H1 (cell line): ENCODE measurements at regions not wholly inside any gene's neighbourhood (a gene's known extent, or its start where the extent isn't known, plus 50 kb on each side); places are given as distances from the start of the nearest gene placed in this dataset.

ENCODE experiments used
- CTCF ChIA-PET: fragments of 300-600 bp; sonication (Branson Sonifier 250); formaldehyde crosslinking; loops from one replicate; lab custom pipeline; 2021; ENCODE audit not compliant: partially characterized antibody; lab: Charles Lee
- POLR2A ChIA-PET: fragments of 300-600 bp; sonication (Branson Sonifier 250); formaldehyde crosslinking; loops from one replicate; lab custom pipeline; 2021; ENCODE audit warnings: inconsistent platforms; ENCODE audit not compliant: partially characterized antibody; lab: Charles Lee
- DNase-seq, 2 experiments: peaks; one replicate each; pipeline versions ENCODE4 v3.0.0 to v3.0.0-alpha.2; 2010 to 2022; ENCODE audit warnings: low spot score in 2 of 2, low read depth in 1 of 2, mixed read lengths in 1 of 2
- FAIRE-seq: peaks from 2 replicates; lab custom pipeline; 2011; peaks lifted over from hg19 to GRCh38; lab: Jason Lieb, UNC
- H2AFZ ChIP-seq: 2 replicates; pipeline ENCODE4 v1.8.1; 2012; ENCODE audit warnings: low read length, inconsistent platforms
- H2AK5ac ChIP-seq: 2 replicates; pipeline ENCODE4 v1.6.1; 2013; ENCODE audit warnings: low read depth, low read length
- H2BK120ac ChIP-seq: replicated peaks from 2 replicates; pipeline ENCODE3; 2013; ENCODE audit warnings: low read depth, low read length, inconsistent platforms
- H2BK12ac ChIP-seq: 2 replicates; pipeline ENCODE4 v1.6.1; 2013; ENCODE audit warnings: low read depth, low read length
- H2BK15ac ChIP-seq: 2 replicates; pipeline ENCODE4 v1.6.1; 2013; ENCODE audit warnings: low read length
- H2BK20ac ChIP-seq: 2 replicates; pipeline ENCODE4 v1.6.1; 2013; ENCODE audit warnings: low read length
- H2BK5ac ChIP-seq: 2 replicates; pipeline ENCODE4 v1.6.1; 2013; ENCODE audit warnings: low read depth, low read length
- H3K14ac ChIP-seq: 2 replicates; pipeline ENCODE4 v1.6.1; 2013; ENCODE audit warnings: inconsistent platforms; ENCODE audit not compliant: insufficient read length
- H3K18ac ChIP-seq: 2 replicates; pipeline ENCODE4 v1.6.1; 2013; ENCODE audit warnings: low read length; ENCODE audit errors: extremely low read depth
- H3K23ac ChIP-seq: 2 replicates; pipeline ENCODE4 v1.6.1; 2013; ENCODE audit warnings: inconsistent platforms; ENCODE audit not compliant: insufficient read length
- H3K23me2 ChIP-seq: 2 replicates; pipeline ENCODE4 v1.6.1; 2013; ENCODE audit warnings: low read depth, low read length
- H3K27ac ChIP-seq: 2 replicates; pipeline ENCODE4 v1.6.1; 2011; ENCODE audit warnings: low read depth, low read length, inconsistent platforms
- H3K27me3 ChIP-seq, 4 experiments: replicated peaks in 1 of 4; 1 replicate in 1 of 4; 2 replicates in 3 of 4; pipeline versions ENCODE4 v1.6.1 to v1.8.1; 2011 to 2013; ENCODE audit warnings: low read length in 3 of 4, mild to moderate bottlenecking in 3 of 4, inconsistent platforms in 2 of 4, mixed read lengths in 2 of 4, moderate library complexity in 1 of 4; ENCODE audit not compliant: control insufficient read depth in 3 of 4, insufficient read depth in 3 of 4; ENCODE audit errors: extremely low read depth in 1 of 4
- H3K36me3 ChIP-seq, 4 experiments: 2 replicates each; pipeline versions ENCODE4 v1.6.1 to v1.8.1; 2011 to 2013; ENCODE audit warnings: mild to moderate bottlenecking in 4 of 4, low read length in 3 of 4, moderate library complexity in 2 of 4, control low read depth in 1 of 4, inconsistent platforms in 1 of 4; ENCODE audit not compliant: insufficient read depth in 4 of 4, control insufficient read depth in 2 of 4
- H3K4ac ChIP-seq: replicated peaks from 2 replicates; pipeline ENCODE3; 2013; ENCODE audit warnings: low read length, low read depth, mixed read lengths, inconsistent platforms; ENCODE audit not compliant: insufficient read length
- H3K4me1 ChIP-seq, 4 experiments: replicated peaks in 1 of 4; 1 replicate in 1 of 4; 2 replicates in 3 of 4; pipeline versions ENCODE4 v1.6.1 to v1.8.1; 2011 to 2013; ENCODE audit warnings: low read length in 3 of 4, inconsistent platforms in 2 of 4, mixed read lengths in 1 of 4; ENCODE audit not compliant: insufficient read depth in 4 of 4, control insufficient read depth in 3 of 4
- H3K4me2 ChIP-seq, 2 experiments: 2 replicates each; pipeline versions ENCODE4 v1.6.1 to v1.8.1; 2011 to 2013; ENCODE audit warnings: low read depth in 2 of 2, low read length in 2 of 2, control low read depth in 1 of 2, inconsistent platforms in 1 of 2, mild to moderate bottlenecking in 1 of 2; ENCODE audit not compliant: insufficient read depth in 1 of 2
- H3K4me3 ChIP-seq, 4 experiments: fragments of 200-600, 300-600 bp in 1 of 4; sonication (generic), shearing (Covaris generic), sonication (Bioruptor Twin) in 1 of 4; 2 replicates each; pipeline versions ENCODE4 v1.5.1 to v1.8.1; 2011 to 2016; ENCODE audit warnings: low read length in 4 of 4, low read depth in 3 of 4, control low read depth in 2 of 4, inconsistent platforms in 2 of 4, mild to moderate bottlenecking in 2 of 4, mixed read lengths in 1 of 4, moderate library complexity in 1 of 4; ENCODE audit not compliant: insufficient read depth in 2 of 4; ENCODE audit errors: extremely low read depth in 1 of 4
- H3K56ac ChIP-seq: replicated peaks from 2 replicates; pipeline ENCODE3; 2013; ENCODE audit warnings: low read depth, mild to moderate bottlenecking, mixed read lengths, low read length, inconsistent platforms; ENCODE audit not compliant: insufficient read length
- H3K79me1 ChIP-seq: 2 replicates; pipeline ENCODE4 v1.6.1; 2013; ENCODE audit warnings: low read depth, low read length, control low read depth
- H3K79me2 ChIP-seq, 2 experiments: 2 replicates each; pipeline versions ENCODE4 v1.6.1 to v1.8.1; 2012 to 2013; ENCODE audit warnings: low read length in 2 of 2, mild to moderate bottlenecking in 2 of 2, inconsistent platforms in 1 of 2; ENCODE audit not compliant: insufficient read depth in 2 of 2, control insufficient read depth in 1 of 2
- H3K9ac ChIP-seq, 4 experiments: replicated peaks in 1 of 4; 1 replicate in 1 of 4; 2 replicates in 3 of 4; pipeline versions ENCODE4 v1.6.1 to v1.8.1; 2011 to 2013; ENCODE audit warnings: low read depth in 3 of 4, low read length in 3 of 4, control low read depth in 2 of 4, mild to moderate bottlenecking in 2 of 4, moderate library complexity in 2 of 4, inconsistent platforms in 1 of 4; ENCODE audit errors: extremely low read depth in 1 of 4
- H3K9me3 ChIP-seq, 2 experiments: 2 replicates each; pipeline versions ENCODE4 v1.6.1 to v1.8.1; 2012 to 2013; ENCODE audit warnings: mild to moderate bottlenecking in 2 of 2, moderate library complexity in 2 of 2, control low read depth in 1 of 2, inconsistent platforms in 1 of 2, low read depth in 1 of 2, low read length in 1 of 2, mixed read lengths in 1 of 2; ENCODE audit not compliant: insufficient read depth in 2 of 2
- H4K20me1 ChIP-seq, 2 experiments: replicated peaks in 1 of 2; 2 replicates each; pipeline versions ENCODE3 to v1.8.1; 2011 to 2013; ENCODE audit warnings: inconsistent platforms in 2 of 2, low read length in 2 of 2, mild to moderate bottlenecking in 1 of 2; ENCODE audit not compliant: insufficient read depth in 2 of 2, control insufficient read depth in 1 of 2
- H4K5ac ChIP-seq: 2 replicates; pipeline ENCODE4 v1.6.1; 2013; ENCODE audit warnings: low read length, low read depth, mixed read lengths, inconsistent platforms; ENCODE audit not compliant: insufficient read length
- H4K8ac ChIP-seq: 2 replicates; pipeline ENCODE4 v1.8.0; 2013; ENCODE audit warnings: mild to moderate bottlenecking, moderate library complexity, low read length, inconsistent platforms; ENCODE audit not compliant: insufficient read depth; ENCODE audit errors: extremely low read depth
- H4K91ac ChIP-seq: replicated peaks from 2 replicates; pipeline ENCODE3; 2013; ENCODE audit warnings: low read length, mixed read lengths, inconsistent platforms; ENCODE audit not compliant: insufficient read length
- CBX8 ChIP-seq: fragments of 300-800, 300-1000 bp; sonication (generic); IDR thresholded peaks from 2 replicates; pipeline ENCODE4 v1.7.1; 2016; ENCODE audit warnings: low read depth, low read length, borderline replicate concordance
- CEBPB ChIP-seq: IDR thresholded peaks from 2 replicates; pipeline ENCODE4 v1.6.1; 2012; ENCODE audit warnings: low read depth, low read length
- CHD2 ChIP-seq: IDR thresholded peaks from 2 replicates; pipeline ENCODE4 v1.6.1; 2012; ENCODE audit warnings: low read length, improper control_type of control experiment
- E2F6 ChIP-seq: IDR thresholded peaks from 2 replicates; pipeline ENCODE4 v1.6.1; 2012; ENCODE audit warnings: inconsistent platforms
- EGR1 ChIP-seq: IDR thresholded peaks from 2 replicates; pipeline ENCODE4 v1.6.1; 2011; ENCODE audit warnings: low read depth, low read length, borderline replicate concordance
- MAFK ChIP-seq: IDR thresholded peaks from 2 replicates; pipeline ENCODE4 v1.6.1; 2012; ENCODE audit warnings: low read depth, mild to moderate bottlenecking, improper control_type of control experiment, low read length
- RAD21 ChIP-seq, 2 experiments: IDR thresholded peaks in 1 of 2; conservative IDR thresholded peaks in 1 of 2; 2 replicates each; pipeline ENCODE4 v1.6.1; 2011; ENCODE audit warnings: low read depth in 2 of 2, low read length in 2 of 2, improper control_type of control experiment in 1 of 2, inconsistent platforms in 1 of 2, mild to moderate bottlenecking in 1 of 2, moderate library complexity in 1 of 2
- RNF2 ChIP-seq: fragments of 200-900, 300-1000 bp; sonication (generic); IDR thresholded peaks from 2 replicates; pipeline ENCODE4 v1.7.1; 2016; ENCODE audit warnings: borderline replicate concordance, low read depth, mild to moderate bottlenecking, antibody characterized with exemption, low read length; ENCODE audit not compliant: poor library complexity, severe bottlenecking; ENCODE audit errors: missing control alignments
- SIN3A ChIP-seq, 2 experiments: IDR thresholded peaks in 1 of 2; conservative IDR thresholded peaks in 1 of 2; 2 replicates each; pipeline ENCODE4 v1.6.1; 2011 to 2012; ENCODE audit warnings: low read length in 2 of 2, improper control_type of control experiment in 1 of 2, low read depth in 1 of 2, mild to moderate bottlenecking in 1 of 2
- SP1 ChIP-seq: IDR thresholded peaks from 2 replicates; pipeline ENCODE4 v1.6.1; 2011; ENCODE audit warnings: low read depth, low read length
- SP2 ChIP-seq: IDR thresholded peaks from 2 replicates; pipeline ENCODE4 v1.6.1; 2012; ENCODE audit warnings: mild to moderate bottlenecking, low read length, inconsistent platforms
- WGBS, 2 experiments: shearing (Covaris generic) in 1 of 2; methylation state at CpG; one replicate each; pipeline versions ENCODE4 v1.1.6 to v1.1.7; 2013 to 2015; ENCODE audit warnings: low lambda C conversion rate in 2 of 2, mixed read lengths in 2 of 2, inconsistent platforms in 1 of 2, low coverage in 1 of 2, missing lambda C conversion rate in 1 of 2; ENCODE audit not compliant: insufficient replicate concordance in 2 of 2, insufficient coverage in 1 of 2, insufficient read length in 1 of 2; ENCODE audit errors: extremely low coverage in 1 of 2, missing lambda C conversion rate in 1 of 2; 5-methylcytosine and 5-hydroxymethylcytosine counted together
- TF ChIP-seq, protein P1 (sequence below): IDR thresholded peaks from 2 replicates; pipeline ENCODE4 v1.6.1; 2012; ENCODE audit warnings: low read length, inconsistent platforms

- no peak overlapping the region for H4K5ac ChIP-seq
- H3K27me3 ChIP-seq, result no peaks in the 10 kb centered on the region
- ChIA-PET POLR2A (no interaction called here), CTCF (no interaction called here)
- no peak for DNase-seq
- no peak overlapping the region for H2BK120ac ChIP-seq
- no peak overlapping the region for H3K9ac ChIP-seq
- H3K4ac ChIP-seq, result no peak overlapping the region
- H3K9me3 ChIP-seq, result no peaks in the 10 kb centered on the region
- H3K27ac ChIP-seq, result no peak overlapping the region
- no peak overlapping the region for H2AFZ ChIP-seq
- no peak overlapping the region for H2BK20ac ChIP-seq
- no peak overlapping the region for H2AK5ac ChIP-seq
- H2BK12ac ChIP-seq, result no peak overlapping the region
- H3K23ac ChIP-seq, result no peak overlapping the region
- TF ChIP-seq, protein P1, sequence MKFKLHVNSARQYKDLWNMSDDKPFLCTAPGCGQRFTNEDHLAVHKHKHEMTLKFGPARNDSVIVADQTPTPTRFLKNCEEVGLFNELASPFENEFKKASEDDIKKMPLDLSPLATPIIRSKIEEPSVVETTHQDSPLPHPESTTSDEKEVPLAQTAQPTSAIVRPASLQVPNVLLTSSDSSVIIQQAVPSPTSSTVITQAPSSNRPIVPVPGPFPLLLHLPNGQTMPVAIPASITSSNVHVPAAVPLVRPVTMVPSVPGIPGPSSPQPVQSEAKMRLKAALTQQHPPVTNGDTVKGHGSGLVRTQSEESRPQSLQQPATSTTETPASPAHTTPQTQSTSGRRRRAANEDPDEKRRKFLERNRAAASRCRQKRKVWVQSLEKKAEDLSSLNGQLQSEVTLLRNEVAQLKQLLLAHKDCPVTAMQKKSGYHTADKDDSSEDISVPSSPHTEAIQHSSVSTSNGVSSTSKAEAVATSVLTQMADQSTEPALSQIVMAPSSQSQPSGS, result no peak
- TF ChIP-seq SIN3A (conservative IDR thresholded peaks at IDR 0.05 in 1 of 2, IDR thresholded peaks at IDR 0.05 in 1 of 2; ENCODE audit: low read depth in 1 of 2, low read length in 2 of 2), result no peak
- no peak for TF ChIP-seq RNF2
- no peak for TF ChIP-seq RAD21 (IDR thresholded peaks at IDR 0.05 in 1 of 2, conservative IDR thresholded peaks at IDR 0.05 in 1 of 2; ENCODE audit: low read depth in 2 of 2, low read length in 2 of 2)
- TF ChIP-seq E2F6, result no peak
- no peak for TF ChIP-seq CEBPB
- TF ChIP-seq SP1, result no peak
- TF ChIP-seq CBX8, result no peak
- no peak for TF ChIP-seq MAFK
- TF ChIP-seq EGR1, result no peak
- TF ChIP-seq SP2, result no peak
- no peak for TF ChIP-seq CHD2
- H3K23me2 ChIP-seq, result no peaks in the 10 kb centered on the region
- H3K4me1 ChIP-seq, result no peaks in the 10 kb centered on the region
- H4K20me1 ChIP-seq, result no peaks in the 10 kb centered on the region
- no peak overlapping the region for H4K91ac ChIP-seq
- H3K14ac ChIP-seq, result no peak overlapping the region
- no peak overlapping the region for H2BK15ac ChIP-seq
- FAIRE-seq, result no peak
- H4K8ac ChIP-seq, result no peak overlapping the region
- no peaks in the 10 kb centered on the region for H3K36me3 ChIP-seq
- H3K18ac ChIP-seq, result no peak overlapping the region
- H3K79me2 ChIP-seq, result no peaks in the 10 kb centered on the region
- H3K4me3 ChIP-seq, result no peak overlapping the region
- no peak overlapping the region for H2BK5ac ChIP-seq
- no peak overlapping the region for H3K56ac ChIP-seq
- no peak overlapping the region for H3K4me2 ChIP-seq
- no peaks in the 10 kb centered on the region for H3K79me1 ChIP-seq
- 94% methylated on average over 2 of the region's 2 CpGs; no CpG with 5 or more reads in 1 of the 2 experiments for WGBS, 2 experiments
Observed at GRCh38 chr13:80649274-80649673, 308.3 kb upstream of the SPRY2 start.
